Karpas-422 (cell line): ENCODE measurements at regions not wholly inside any gene's neighbourhood (a gene's known extent, or its start where the extent isn't known, plus 50 kb on each side); places are given as distances from the start of the nearest gene placed in this dataset.
"Not testable (repeated sequence)": the region's sequence is repeated elsewhere in the genome, so short reads cannot be mapped to it uniquely, and the experiment has no call there.

ENCODE experiments used
- DNase-seq: peaks from one replicate; pipeline ENCODE4 v3.0.0-alpha.2; 2015
- H2AFZ ChIP-seq: fragments of 200-600 bp; sonication (generic); 2 replicates; pipeline ENCODE4 v1.6.1; 2014; ENCODE audit warnings: antibody characterized with exemption, low read length, mixed read lengths
- H3K27ac ChIP-seq: fragments of 200-600 bp; sonication (generic); 2 replicates; pipeline ENCODE4 v1.5.1; 2014; ENCODE audit warnings: mild to moderate bottlenecking, low read length, moderate library complexity
- H3K27me3 ChIP-seq: fragments of 200-600 bp; sonication (generic); 2 replicates; pipeline ENCODE4 v1.6.1; 2014; ENCODE audit warnings: low read length, mixed read lengths
- H3K36me3 ChIP-seq: fragments of 200-600 bp; sonication (generic); 2 replicates; pipeline ENCODE4 v1.6.1; 2014; ENCODE audit warnings: low read length, mixed read lengths; ENCODE audit not compliant: insufficient read depth
- H3K4me1 ChIP-seq: fragments of 200-600 bp; sonication (generic); 2 replicates; pipeline ENCODE4 v1.6.1; 2014; ENCODE audit warnings: mild to moderate bottlenecking, low read length, mixed read lengths
- H3K4me2 ChIP-seq: fragments of 200-600 bp; sonication (generic); 2 replicates; pipeline ENCODE4 v1.6.1; 2014; ENCODE audit warnings: low read length, low read depth, mild to moderate bottlenecking; ENCODE audit not compliant: poor library complexity, severe bottlenecking
- H3K4me3 ChIP-seq: fragments of 200-600 bp; sonication (generic); 2 replicates; pipeline ENCODE4 v1.5.1; 2014; ENCODE audit warnings: mild to moderate bottlenecking, antibody characterized with exemption, low read length, mixed read lengths
- H3K79me2 ChIP-seq: fragments of 200-600 bp; sonication (generic); 2 replicates; pipeline ENCODE4 v1.6.1; 2014; ENCODE audit warnings: mild to moderate bottlenecking, low read length, mixed read lengths
- H3K9ac ChIP-seq: fragments of 200-600 bp; sonication (generic); 2 replicates; pipeline ENCODE4 v1.6.0; 2014; ENCODE audit warnings: low read length
- H3K9me2 ChIP-seq: fragments of 200-600 bp; sonication (generic), shearing (Covaris generic); replicated peaks from 2 replicates; pipeline ENCODE4 v1.6.0; 2014; ENCODE audit warnings: mild to moderate bottlenecking, low read length, moderate library complexity; ENCODE audit not compliant: insufficient read depth
- H3K9me3 ChIP-seq: fragments of 300-700, 200-600 bp; sonication (generic); 2 replicates; pipeline ENCODE4 v1.6.1; 2014; ENCODE audit warnings: low read length, mixed read lengths
- H4K20me1 ChIP-seq: fragments of 200-600 bp; sonication (generic); 2 replicates; pipeline ENCODE4 v1.6.1; 2014; ENCODE audit warnings: mild to moderate bottlenecking, antibody characterized with exemption, low read length, low read depth; ENCODE audit not compliant: insufficient read depth

GRCh38 chr14:38693423-38693822 lies 409.6 kb downstream of the SEC23A start:
- Histone ChIP-seq H3K4me3 (no peak overlapping the region), H3K9ac (no peak overlapping the region), H3K4me1 (no peaks in the 10 kb centered on the region), H3K79me2 (no peaks in the 10 kb centered on the region), H3K36me3 (no peaks in the 10 kb centered on the region), H3K9me2 (no peaks in the 10 kb centered on the region), H3K9me3 (no peaks in the 10 kb centered on the region), H3K4me2 (no peak overlapping the region), H4K20me1 (no peaks in the 10 kb centered on the region), H3K27me3 (no peaks in the 10 kb centered on the region), H3K27ac (no peak overlapping the region), H2AFZ (no peak overlapping the region)
- DNase-seq = peak; percentile 60

- no peaks in the 10 kb centered on the region for H3K9me3 ChIP-seq
- H3K27me3 ChIP-seq = no peaks in the 10 kb centered on the region
- no peak overlapping the region for H3K4me2 ChIP-seq
- no peak overlapping the region for H3K27ac ChIP-seq
- H3K9me2 ChIP-seq = no peaks in the 10 kb centered on the region
- no peak overlapping the region for H3K9ac ChIP-seq
- H3K79me2 ChIP-seq = no peaks in the 10 kb centered on the region
- DNase-seq = no peak
- H3K4me3 ChIP-seq = no peak overlapping the region
- H3K4me1 ChIP-seq = no peaks in the 10 kb centered on the region
- no peaks in the 10 kb centered on the region for H4K20me1 ChIP-seq
- H3K36me3 ChIP-seq = no peaks in the 10 kb centered on the region
- H2AFZ ChIP-seq = no peak overlapping the region
Measured at GRCh38 chr14:38669027-38669426, 413.1 kb upstream of the CLEC14A start.

- no peaks in the 10 kb centered on the region for H3K4me1 ChIP-seq
- no peak overlapping the region for H3K27ac ChIP-seq
- H3K9me3 ChIP-seq = no peaks in the 10 kb centered on the region
- H2AFZ ChIP-seq = no peak overlapping the region
- no peak overlapping the region for H3K9ac ChIP-seq
- H3K27me3 ChIP-seq = no peaks in the 10 kb centered on the region
- H3K79me2 ChIP-seq = no peaks in the 10 kb centered on the region
- no peak overlapping the region for H3K4me3 ChIP-seq
- no peak for DNase-seq
- no peaks in the 10 kb centered on the region for H3K36me3 ChIP-seq
- H3K9me2 ChIP-seq = no peaks in the 10 kb centered on the region
- no peaks in the 10 kb centered on the region for H4K20me1 ChIP-seq
- H3K4me2 ChIP-seq = no peak overlapping the region
Measured at GRCh38 chr14:38663382-38663781, 407.5 kb upstream of the CLEC14A start.

DNA sequence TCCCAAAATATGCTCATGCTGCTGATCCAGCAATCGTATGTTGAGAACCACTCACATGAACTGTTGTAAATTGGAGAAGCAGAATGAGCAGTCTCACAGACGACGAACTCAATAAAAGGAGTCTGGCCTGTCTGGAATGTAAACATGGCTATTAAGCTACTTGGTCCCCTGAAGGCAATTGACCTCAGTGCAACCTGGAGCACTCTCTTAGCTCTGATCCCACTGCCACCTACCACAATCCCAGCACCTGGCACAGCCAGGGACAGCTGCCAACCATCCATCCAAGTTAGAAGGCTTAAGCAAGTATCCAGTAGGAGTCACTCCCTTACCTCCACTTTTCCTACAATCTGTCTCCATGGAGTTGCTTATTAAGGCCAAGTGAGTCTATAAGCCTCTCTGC lies 406.9 kb upstream of the CLEC14A start:
- H3K79me2 ChIP-seq = no peaks in the 10 kb centered on the region
- DNase-seq = peak; percentile 24
- H3K36me3 ChIP-seq = no peaks in the 10 kb centered on the region
- H3K27me3 ChIP-seq = no peaks in the 10 kb centered on the region
- H3K4me1 ChIP-seq = no peaks in the 10 kb centered on the region
- H3K27ac ChIP-seq = no peak overlapping the region
- H2AFZ ChIP-seq = no peak overlapping the region
- no peak overlapping the region for H3K9ac ChIP-seq
- H4K20me1 ChIP-seq = no peaks in the 10 kb centered on the region
- no peak overlapping the region for H3K4me2 ChIP-seq
- H3K4me3 ChIP-seq = no peak overlapping the region
- no peaks in the 10 kb centered on the region for H3K9me3 ChIP-seq
- no peaks in the 10 kb centered on the region for H3K9me2 ChIP-seq

DNA sequence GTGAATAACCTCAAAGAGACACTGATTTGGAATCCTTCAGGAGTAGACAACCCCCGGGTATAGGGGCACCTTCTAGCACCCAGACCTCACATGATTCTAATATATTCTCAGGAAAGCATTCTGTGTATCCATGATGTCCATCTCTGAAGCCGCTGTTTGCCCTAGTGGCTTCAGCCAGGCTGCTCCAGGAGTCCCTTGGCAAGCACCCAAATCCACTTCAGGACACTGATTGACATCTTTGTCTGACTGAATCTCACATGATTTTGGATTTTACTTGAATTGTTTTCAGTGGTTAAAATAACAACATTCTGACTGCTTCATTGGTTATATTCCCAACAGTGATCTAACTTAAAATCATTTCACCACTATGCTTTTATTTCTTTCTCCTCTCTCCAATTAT lies 390.5 kb upstream of the CLEC14A start:
- no peak overlapping the region for H3K27ac ChIP-seq
- no peaks in the 10 kb centered on the region for H3K9me2 ChIP-seq
- no peak overlapping the region for H3K4me2 ChIP-seq
- no peaks in the 10 kb centered on the region for H4K20me1 ChIP-seq
- H3K79me2 ChIP-seq = no peaks in the 10 kb centered on the region
- H2AFZ ChIP-seq = no peak overlapping the region
- no peak overlapping the region for H3K4me3 ChIP-seq
- no peak overlapping the region for H3K9ac ChIP-seq
- H3K36me3 ChIP-seq = no peaks in the 10 kb centered on the region
- no peak for DNase-seq
- H3K4me1 ChIP-seq = no peaks in the 10 kb centered on the region
- no peaks in the 10 kb centered on the region; the same call in 1 of the 2 replicates for H3K27me3 ChIP-seq
- H3K9me3 ChIP-seq = no peaks in the 10 kb centered on the region

DNA sequence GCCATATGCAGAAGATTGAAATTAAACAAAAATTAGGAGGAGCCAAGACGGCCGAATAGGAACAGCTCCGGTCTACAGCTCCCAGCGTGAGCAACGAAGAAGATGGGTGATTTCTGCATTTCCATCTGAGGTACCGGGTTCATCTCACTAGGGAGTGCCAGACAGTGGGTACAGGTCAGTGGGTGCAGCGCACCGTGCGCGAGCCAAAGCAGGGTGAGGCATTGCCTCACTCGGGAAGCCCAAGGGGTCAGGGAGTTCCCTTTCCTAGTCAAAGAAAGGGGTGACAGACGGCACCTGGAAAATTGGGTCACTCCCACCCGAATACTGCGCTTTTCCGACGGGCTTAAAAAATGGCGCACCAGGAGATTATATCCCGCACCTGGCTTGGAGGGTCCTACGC lies 379.0 kb upstream of the CLEC14A start:
- not testable (repeated sequence) for DNase-seq, H3K27me3 ChIP-seq, H3K79me2 ChIP-seq, H3K9me2 ChIP-seq, H3K4me3 ChIP-seq, H3K4me1 ChIP-seq, H3K9me3 ChIP-seq, H3K4me2 ChIP-seq, H4K20me1 ChIP-seq, H3K27ac ChIP-seq, H3K36me3 ChIP-seq, H3K9ac ChIP-seq, H2AFZ ChIP-seq

GRCh38 chr14:38629412-38629811 lies 373.5 kb upstream of the CLEC14A start:
- no peak overlapping the region for H2AFZ ChIP-seq
- no peak for DNase-seq
- no peak overlapping the region for H3K27ac ChIP-seq
- no peaks in the 10 kb centered on the region for H3K9me2 ChIP-seq
- no peaks in the 10 kb centered on the region; the same call in 1 of the 2 replicates for H3K27me3 ChIP-seq
- H3K79me2 ChIP-seq = no peaks in the 10 kb centered on the region
- H3K9me3 ChIP-seq = no peaks in the 10 kb centered on the region
- no peak overlapping the region for H3K9ac ChIP-seq
- no peaks in the 10 kb centered on the region; the same call in 1 of the 2 replicates for H3K4me1 ChIP-seq
- no peak overlapping the region for H3K4me3 ChIP-seq
- H4K20me1 ChIP-seq = no peaks in the 10 kb centered on the region
- H3K4me2 ChIP-seq = no peak overlapping the region
- H3K36me3 ChIP-seq = no peaks in the 10 kb centered on the region; the same call in 1 of the 2 replicates

DNA sequence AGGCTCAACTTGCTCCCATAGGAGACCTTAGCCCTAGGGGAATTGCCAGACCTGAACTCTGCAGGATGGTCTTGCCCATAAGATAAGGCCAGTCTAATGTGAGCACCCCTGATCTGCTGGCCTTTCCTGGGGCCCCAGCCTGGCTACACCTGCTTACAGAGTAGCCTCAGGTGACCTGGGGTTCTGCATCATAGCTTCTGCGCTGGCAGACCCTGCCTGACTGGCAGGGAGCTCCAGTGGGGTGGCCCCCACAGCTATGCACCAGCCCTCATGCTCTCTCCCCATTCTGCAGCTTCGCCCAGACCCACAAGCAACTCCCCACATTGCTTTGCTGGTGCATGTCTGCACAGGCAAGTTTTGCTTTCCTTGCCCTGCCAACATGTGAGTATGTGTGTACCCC lies 371.3 kb upstream of the CLEC14A start:
- Histone ChIP-seq H3K4me2 (no peak overlapping the region), H4K20me1 (no peaks in the 10 kb centered on the region), H3K4me1 (no peaks in the 10 kb centered on the region; the same call in 1 of the 2 replicates), H3K27ac (no peak overlapping the region), H3K4me3 (no peak overlapping the region), H3K27me3 (no peaks in the 10 kb centered on the region), H3K36me3 (no peaks in the 10 kb centered on the region; the same call in 1 of the 2 replicates), H3K9me2 (no peaks in the 10 kb centered on the region), H3K9me3 (no peaks in the 10 kb centered on the region), H2AFZ (no peak overlapping the region), H3K79me2 (no peaks in the 10 kb centered on the region), H3K9ac (no peak overlapping the region)
- no peak for DNase-seq

GRCh38 chr14:38623661-38624060 lies 367.8 kb upstream of the CLEC14A start:
- Histone ChIP-seq H3K27ac (no peak overlapping the region), H3K9ac (no peak overlapping the region), H3K9me2 (no peaks in the 10 kb centered on the region), H3K79me2 (no peaks in the 10 kb centered on the region), H3K36me3 (no peaks in the 10 kb centered on the region), H3K4me2 (no peak overlapping the region), H3K9me3 (no peaks in the 10 kb centered on the region), H3K4me1 (no peaks in the 10 kb centered on the region; the same call in 1 of the 2 replicates), H4K20me1 (no peaks in the 10 kb centered on the region), H2AFZ (no peak overlapping the region), H3K27me3 (no peaks in the 10 kb centered on the region), H3K4me3 (no peak overlapping the region)
- DNase-seq = no peak
